GM12872 (cell line): ENCODE measurements at regions not wholly inside any gene's neighbourhood (a gene's known extent, or its start where the extent isn't known, plus 50 kb on each side); places are given as distances from the start of the nearest gene placed in this dataset.

Source experiments
- TF ChIP-seq, protein P1 (sequence below): IDR thresholded peaks from 3 replicates; pipeline ENCODE4 v1.5.1; 2011; ENCODE audit warnings: low read depth, mild to moderate bottlenecking, low read length, moderate library complexity; ENCODE audit not compliant: insufficient read depth

DNA sequence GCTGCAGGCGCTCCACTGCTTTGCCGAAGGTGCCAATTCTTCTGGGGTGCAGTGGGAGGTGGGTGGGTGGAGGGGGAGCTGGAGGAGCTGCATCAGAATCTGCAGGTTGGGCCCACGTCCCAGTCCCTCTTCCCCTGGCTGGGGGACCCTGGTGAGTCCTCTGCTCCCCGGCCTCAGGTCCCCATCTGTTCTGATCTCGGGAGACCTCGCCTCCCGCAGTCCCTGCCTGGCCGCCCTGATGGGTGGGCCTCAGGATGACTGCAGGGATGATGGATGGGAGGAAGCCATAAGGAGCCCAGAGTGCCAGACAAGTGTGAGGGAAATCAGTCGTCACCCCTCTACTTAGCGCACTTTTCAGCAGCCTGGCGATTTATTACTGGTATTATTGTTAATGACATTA lies 89.3 kb upstream of the PCBD1 start:
- TF ChIP-seq, protein P1, sequence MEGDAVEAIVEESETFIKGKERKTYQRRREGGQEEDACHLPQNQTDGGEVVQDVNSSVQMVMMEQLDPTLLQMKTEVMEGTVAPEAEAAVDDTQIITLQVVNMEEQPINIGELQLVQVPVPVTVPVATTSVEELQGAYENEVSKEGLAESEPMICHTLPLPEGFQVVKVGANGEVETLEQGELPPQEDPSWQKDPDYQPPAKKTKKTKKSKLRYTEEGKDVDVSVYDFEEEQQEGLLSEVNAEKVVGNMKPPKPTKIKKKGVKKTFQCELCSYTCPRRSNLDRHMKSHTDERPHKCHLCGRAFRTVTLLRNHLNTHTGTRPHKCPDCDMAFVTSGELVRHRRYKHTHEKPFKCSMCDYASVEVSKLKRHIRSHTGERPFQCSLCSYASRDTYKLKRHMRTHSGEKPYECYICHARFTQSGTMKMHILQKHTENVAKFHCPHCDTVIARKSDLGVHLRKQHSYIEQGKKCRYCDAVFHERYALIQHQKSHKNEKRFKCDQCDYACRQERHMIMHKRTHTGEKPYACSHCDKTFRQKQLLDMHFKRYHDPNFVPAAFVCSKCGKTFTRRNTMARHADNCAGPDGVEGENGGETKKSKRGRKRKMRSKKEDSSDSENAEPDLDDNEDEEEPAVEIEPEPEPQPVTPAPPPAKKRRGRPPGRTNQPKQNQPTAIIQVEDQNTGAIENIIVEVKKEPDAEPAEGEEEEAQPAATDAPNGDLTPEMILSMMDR, result no peak

DNA sequence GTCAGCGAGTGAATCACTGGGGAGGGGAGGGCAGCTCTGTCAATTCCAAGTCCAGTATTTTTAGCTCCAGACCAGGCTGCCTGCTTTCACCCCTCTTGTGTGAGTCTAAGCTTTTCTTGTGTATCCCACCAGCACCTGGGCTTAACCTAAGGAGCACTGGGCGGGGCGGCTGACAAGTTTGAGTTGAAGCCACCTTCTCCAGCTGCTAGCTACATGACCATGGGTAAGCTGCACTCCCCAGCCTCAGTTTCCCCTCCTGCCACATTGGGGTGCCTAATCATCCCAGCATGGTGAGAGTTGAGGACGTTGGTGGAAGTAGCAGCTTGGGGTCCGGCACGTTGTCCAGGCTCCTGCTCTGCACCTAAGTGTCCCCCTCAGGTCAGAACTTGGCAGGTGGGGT lies 89.8 kb upstream of the PCBD1 start:
- TF ChIP-seq, protein P1, result no peak

DNA sequence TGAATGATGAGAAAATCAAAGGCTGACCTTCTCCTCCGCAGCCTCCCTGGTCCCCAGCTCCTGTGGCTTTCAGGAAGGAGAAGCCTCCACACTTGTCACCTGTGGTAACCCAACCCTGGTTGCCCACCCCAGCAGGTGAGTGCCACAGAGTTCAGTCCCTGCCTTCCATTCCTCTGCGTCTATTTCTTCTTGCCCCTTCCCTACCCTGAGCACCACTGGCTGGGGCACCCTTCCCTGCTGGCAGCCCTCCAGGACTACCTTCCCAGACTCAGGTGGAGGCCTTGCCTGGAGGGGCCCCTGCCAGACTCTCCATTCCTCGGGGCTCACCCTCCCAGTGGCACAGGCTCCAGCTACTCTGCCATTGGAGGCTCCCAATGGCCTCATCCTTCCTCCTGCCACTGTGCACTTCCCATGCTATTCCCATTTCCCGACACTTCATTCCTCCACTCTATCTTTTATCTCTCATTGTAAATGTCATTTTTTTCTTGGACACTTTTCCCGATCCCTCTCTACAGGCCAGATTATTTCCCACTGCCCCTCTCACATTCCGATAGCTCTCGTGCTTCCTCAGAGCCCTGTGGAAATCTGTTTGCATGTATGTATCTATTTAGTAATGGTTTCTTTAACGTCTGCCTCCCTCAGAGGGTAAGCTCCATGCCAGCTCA lies 90.6 kb upstream of the PCBD1 start:
- TF ChIP-seq, protein P1, result no peak

DNA sequence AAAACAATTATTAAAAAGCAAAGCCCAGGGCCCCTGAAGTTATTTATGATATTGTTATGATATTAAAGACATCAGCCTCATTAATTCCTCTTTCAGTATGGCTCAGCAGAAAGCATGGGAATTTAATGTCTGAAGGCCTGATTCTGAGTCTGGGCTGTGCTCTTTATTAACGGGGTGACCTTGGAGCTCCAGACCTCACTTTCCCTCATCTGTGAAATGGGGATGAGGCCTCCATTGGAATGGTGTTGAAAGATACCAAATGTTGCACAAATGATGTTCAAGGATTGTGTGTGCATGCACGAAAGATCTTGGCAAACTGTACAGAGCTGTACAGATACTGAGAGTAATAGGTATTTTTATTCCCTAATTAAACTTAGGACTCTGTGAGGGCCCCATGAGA lies 92.3 kb upstream of the PCBD1 start:
- TF ChIP-seq, protein P1, result no peak

DNA sequence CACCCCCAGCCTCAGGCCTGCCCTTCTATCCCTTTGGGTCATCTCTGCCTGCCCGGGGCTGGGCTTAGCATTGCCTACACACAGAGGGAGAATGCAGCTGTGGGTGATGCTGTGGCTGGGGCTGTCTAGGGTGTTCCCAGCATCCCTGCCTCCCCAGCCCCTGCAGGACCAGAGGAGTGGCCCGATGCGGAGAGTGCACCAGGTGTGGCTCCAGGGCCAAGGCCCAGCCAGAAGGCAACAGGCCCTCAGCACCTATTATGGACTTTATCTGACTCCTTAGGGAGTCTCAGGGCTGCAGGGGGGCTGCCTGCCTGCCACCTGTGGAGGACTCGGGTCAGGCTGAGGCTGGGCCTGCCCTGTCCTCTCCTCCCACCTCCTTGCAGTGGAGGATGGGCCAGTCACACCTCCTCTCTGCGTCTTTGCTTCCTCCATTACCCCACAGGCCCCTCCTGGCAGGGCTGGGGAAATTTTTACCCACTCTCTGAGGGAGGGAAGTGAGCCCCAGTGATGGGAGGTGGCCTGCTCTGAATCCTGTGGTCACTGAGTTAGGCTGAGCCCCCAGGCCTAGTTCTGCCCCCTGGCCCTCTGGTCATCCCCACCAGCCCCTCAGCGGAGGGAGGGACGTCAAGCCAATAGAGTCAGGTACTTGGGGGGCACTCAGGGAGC lies 92.9 kb upstream of the PCBD1 start:
- TF ChIP-seq, protein P1, result no peak

DNA sequence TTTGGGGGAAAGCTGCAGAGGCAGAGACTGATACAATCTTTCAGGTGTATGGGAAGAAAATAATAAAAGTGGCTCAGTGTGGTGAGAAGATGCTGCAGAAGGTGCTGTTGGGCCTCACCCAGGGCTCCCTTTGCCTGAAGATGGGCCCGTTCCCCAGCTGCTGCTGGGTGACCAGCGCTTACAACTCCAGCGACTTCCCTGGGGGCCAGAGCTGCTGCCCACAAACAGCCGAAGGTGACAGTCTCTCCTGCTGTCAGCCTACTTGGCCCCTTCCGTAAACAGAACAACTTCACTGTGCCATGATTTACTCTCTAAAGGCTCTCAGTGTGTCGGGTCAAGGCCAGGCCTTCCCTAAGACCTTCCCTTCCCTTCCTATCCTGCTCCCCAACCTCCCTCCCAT lies 93.6 kb upstream of the PCBD1 start:
- TF ChIP-seq, protein P1, result no peak

DNA sequence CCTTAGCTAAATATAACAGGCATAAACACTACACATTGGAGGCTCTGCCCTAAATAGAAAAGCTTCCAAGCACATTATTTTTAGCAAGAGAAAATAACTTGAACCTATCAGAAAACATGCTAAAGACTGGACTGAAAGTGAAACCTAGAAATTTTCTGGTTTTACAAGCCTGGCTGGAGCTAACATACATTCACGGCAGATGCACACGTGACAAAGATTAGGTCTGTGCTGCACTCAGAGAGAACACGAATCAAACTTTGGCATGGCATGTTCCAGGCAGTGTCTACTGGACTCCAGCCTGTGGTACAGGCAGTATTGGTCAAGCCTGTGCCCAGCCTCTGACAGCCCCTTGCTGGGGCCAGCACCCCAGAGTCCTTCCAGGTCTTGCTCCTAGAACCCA lies 94.1 kb upstream of the PCBD1 start:
- TF ChIP-seq, protein P1, result no peak
